Fibroblast of skin of scalp (primary cell): ENCODE measurements at regions not wholly inside any gene's neighbourhood (a gene's known extent, or its start where the extent isn't known, plus 50 kb on each side); places are given as distances from the start of the nearest gene placed in this dataset.

Experiments
- DNase-seq: peaks from one replicate; pipeline ENCODE4 v3.0.0-alpha.2; 2013

- DNase-seq = no peak
Measured at GRCh38 chrY:12593532-12594216, 107.4 kb upstream of the USP9Y start.

DNA sequence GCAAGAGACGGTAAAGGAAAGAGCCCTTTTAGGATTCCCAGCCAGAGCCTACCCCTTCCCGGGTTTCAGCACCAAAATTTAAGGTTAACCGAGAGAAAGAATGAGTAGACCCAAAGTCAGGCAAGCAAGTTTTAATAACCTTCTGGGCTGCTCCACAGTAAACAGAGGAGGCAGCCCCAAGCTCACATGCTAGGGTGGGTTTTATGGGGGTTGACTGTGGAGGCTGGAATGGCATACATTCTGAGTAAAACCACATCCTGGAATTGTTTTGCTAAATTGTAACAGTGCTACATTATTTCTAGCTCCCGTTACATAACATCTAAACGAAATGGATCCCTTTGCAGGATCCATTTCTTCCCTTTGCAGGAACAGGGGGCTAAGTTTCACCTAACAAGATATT is 102.2 kb upstream of the USP9Y start:
- peak; percentile 22 for DNase-seq

- DNase-seq = no peak
Measured at GRCh38 chrY:12605426-12605825, 95.6 kb upstream of the USP9Y start.

DNA sequence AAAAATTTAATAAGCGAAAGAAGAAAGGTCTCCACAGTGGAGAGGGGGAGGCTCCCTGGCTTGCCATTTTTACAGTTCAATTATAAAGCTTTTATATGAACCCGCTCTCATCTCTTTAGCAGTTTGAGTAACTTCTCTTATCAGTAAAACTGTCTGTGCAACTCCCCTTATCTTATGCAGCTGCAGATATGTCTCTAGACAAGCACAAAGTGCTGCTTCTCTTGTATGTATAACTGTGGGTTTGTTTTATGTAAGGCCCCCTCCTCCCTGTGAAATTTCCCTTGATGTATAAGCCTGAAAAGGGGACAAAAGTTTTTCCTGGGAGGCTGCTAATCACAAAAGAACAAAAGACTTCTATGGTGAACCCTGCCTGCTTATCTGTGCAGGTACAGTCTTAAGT is 90.2 kb upstream of the USP9Y start:
- no peak for DNase-seq

DNA sequence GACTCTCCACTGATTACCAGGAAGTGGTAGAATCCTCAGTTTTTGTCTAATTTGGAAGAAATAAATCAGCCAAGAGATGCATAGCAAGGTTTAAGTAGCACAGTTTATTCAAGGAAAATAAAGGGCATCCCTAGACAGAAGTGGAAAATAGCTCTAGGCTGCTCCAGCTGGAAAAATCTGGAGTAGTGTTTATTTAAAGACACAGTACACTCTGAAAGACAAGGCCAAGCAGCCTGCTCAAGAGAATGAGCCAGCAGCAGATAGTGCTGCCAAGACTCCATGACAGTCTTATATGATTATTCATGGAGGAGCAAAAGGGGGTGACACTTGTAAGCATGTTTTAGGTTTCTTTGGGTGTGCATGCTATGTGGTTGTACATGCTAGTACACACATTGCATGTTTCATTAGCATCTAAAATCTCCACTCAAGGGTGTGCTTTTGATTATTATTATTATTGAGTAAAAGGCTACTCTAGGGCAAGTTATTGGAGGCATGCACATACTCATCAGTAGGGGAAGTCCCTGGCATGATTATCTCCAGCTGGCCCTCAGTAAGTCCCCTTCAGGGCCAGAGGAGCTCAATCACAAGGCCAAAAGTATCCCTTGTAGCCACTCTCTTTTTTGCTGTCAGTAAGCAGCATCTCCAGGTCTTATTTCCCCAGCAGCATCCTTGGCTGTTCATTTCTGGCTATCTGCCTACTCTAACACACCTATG is 85.1 kb upstream of the USP9Y start:
- peak; percentile 8 for DNase-seq

DNA sequence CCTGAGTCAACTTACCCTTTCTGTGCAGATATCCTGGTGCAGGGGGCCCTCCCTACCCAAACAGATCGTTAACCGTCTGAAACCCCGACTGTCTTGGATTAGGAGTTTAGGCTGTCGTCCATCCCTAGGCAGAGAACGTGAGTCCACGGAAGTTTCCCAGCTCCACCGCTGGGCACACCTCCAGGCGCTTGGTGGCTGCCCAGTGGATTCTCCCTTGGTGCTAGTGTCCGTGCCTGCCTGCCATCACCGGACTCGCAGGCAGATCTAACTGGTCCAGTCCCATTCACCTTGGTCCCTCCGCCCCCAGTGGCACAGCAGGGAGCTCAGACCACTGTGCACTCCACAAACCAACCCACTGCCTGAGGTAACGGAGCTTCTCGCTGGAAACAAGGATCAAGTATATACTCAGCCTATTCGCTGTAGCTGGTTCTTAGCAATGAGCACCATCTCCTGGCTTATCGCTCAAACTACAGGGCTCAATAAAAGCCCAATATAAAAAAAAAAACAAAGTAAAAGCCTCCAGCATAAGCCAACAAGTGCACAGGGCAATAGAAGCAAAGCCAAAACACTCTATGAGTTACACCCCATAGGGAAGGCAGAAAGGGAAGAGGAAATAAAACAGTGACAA is 79.5 kb upstream of the USP9Y start:
- peak; percentile 49 for DNase-seq

DNA sequence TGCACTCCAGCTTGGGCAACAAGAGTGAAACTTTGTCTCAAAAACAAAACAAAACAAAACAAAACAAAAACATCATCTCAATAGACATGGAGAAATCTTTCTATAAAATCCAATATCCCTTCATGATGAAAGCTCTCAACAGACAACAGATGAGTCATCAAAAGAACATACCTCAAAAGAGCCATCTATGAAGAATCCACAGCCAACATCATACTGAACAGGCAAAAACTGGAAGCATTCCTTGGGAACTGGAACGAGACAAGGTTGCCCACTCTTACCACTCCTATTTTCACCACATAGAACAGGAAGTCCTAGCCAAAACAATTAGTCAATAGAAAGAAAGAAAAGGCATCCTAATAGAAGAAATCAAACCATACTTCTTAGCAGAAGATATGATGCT is 77.8 kb upstream of the USP9Y start:
- no peak for DNase-seq

DNA sequence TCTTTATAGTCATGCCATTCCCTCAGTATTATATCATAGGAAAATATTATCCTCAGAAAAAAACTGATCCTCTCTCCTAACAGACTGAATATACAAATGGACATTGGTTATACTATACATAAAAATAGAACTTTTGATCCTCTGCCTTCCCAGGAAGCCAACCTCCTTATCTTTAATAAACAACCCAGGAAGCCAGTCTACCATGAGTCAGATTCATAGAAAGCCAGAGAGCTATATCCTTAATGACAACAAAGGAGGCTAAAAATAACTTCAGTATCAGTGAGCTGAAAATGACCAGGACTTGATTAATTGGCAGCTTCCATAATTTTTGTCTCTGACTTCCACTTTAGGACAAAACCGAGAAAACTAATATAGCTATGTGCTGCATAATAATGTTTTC is 58.0 kb upstream of the USP9Y start:
- peak; percentile 39 for DNase-seq

- peak; percentile 68 for DNase-seq
Measured at GRCh38 chrY:12643693-12644348, 57.2 kb upstream of the USP9Y start.

GRCh38 chrY:12651095-12651494 is 49.9 kb upstream of the USP9Y start:
- no peak for DNase-seq
